Keratinocyte (primary cell): ENCODE measurements at regions not wholly inside any gene's neighbourhood (a gene's known extent, or its start where the extent isn't known, plus 50 kb on each side); places are given as distances from the start of the nearest gene placed in this dataset.

ENCODE experiments used
- EZH2 ChIP-seq: IDR thresholded peaks from one replicate; pipeline ENCODE4 v1.6.1; 2012; ENCODE audit warnings: inconsistent platforms, mild to moderate bottlenecking, low read length, moderate library complexity
- TF ChIP-seq, protein P1 (sequence below), 3 experiments: IDR thresholded peaks in 1 of 3; conservative IDR thresholded peaks in 1 of 3; optimal IDR thresholded peaks in 1 of 3; 2 replicates in 2 of 3; 3 replicates in 1 of 3; pipeline versions ENCODE3 to v1.5.1; 2011; ENCODE audit warnings: low read length in 3 of 3, mild to moderate bottlenecking in 3 of 3, moderate library complexity in 2 of 3, control low read depth in 1 of 3, inconsistent platforms in 1 of 3; ENCODE audit not compliant: insufficient read depth in 2 of 3; ENCODE audit errors: extremely low read depth in 1 of 3

DNA sequence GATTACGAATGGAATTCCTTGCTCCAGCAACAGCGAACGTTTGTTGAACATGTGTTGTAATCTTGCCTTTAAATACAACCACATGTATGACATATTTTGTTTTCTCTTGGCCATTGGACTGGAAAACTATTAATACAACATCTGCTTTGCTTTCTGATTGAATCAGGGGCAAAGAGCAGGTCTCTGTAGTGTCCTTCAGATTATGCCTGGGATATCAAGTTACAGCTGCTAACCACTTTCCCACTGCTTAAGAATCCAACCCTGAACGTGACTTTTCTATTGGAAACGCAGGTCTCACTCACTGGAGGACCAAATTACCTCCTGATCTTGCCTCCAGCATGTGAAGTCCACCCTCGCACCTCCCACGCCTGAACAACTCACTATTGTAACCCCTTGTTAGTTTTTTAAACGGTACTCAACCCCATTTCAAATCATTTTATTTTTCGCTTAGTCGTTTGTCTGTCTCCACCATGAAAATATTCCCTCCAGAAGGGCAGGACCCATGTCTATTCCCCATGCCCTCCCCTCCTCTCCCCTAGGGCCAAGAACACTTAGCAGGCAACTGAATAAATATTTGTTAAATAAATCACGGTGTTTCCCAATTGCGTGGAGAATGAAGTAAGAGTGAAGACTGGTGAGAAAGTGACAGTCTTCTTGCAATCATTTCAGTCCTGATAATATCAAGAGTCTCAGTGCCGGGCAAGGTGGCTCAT lies 57.4 kb upstream of the MRTFB start:
- TF ChIP-seq, protein P1, sequence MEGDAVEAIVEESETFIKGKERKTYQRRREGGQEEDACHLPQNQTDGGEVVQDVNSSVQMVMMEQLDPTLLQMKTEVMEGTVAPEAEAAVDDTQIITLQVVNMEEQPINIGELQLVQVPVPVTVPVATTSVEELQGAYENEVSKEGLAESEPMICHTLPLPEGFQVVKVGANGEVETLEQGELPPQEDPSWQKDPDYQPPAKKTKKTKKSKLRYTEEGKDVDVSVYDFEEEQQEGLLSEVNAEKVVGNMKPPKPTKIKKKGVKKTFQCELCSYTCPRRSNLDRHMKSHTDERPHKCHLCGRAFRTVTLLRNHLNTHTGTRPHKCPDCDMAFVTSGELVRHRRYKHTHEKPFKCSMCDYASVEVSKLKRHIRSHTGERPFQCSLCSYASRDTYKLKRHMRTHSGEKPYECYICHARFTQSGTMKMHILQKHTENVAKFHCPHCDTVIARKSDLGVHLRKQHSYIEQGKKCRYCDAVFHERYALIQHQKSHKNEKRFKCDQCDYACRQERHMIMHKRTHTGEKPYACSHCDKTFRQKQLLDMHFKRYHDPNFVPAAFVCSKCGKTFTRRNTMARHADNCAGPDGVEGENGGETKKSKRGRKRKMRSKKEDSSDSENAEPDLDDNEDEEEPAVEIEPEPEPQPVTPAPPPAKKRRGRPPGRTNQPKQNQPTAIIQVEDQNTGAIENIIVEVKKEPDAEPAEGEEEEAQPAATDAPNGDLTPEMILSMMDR (optimal IDR thresholded peaks at IDR 0.05 in 1 of 3, IDR thresholded peaks at IDR 0.05 in 1 of 3, conservative IDR thresholded peaks at IDR 0.05 in 1 of 3; ENCODE audit: extremely low read depth in 1 of 3, insufficient read depth in 2 of 3, low read length in 3 of 3), result no peak
- TF ChIP-seq EZH2, result no peak
